ENCODE measurements at regions not wholly inside any gene's neighbourhood (a gene's known extent, or its start where the extent isn't known, plus 50 kb on each side); places are given as distances from the start of the nearest gene placed in this dataset.

- no peak for DNase-seq (ENCODE audit: low spot score)
Observed at GRCh38 chr13:40146063-40146462, 490.6 kb downstream of the COG6 start.

DNA sequence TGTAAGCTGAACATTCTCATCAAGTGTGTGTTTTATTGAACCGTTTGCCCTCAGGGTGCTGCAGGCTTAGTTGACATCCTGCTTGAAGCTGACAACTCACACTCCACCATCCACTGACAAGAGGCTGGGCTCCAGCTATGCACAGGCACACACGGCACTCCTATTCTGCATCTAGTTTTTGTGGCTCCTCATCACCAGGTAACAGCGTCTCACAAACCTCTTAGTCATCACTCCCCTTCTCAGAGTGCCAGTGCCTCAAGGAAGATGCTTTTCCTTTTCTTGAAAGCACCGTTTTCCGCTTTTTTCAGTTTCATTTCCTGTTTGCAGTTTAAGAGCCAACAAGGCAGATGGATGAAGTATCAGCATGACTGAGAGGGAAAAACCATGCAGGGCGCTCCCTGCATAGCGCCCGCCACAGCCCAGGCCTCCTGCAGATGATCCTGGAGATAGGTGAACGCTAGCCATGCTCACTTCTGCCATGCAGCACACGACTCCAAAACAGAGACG is 491.2 kb downstream of the COG6 start:
- no peak for DNase-seq (ENCODE audit: low spot score)

- DNase-seq (ENCODE audit: low spot score) = no peak
Observed at GRCh38 chr13:40148101-40148500, 492.6 kb downstream of the COG6 start.

GRCh38 chr13:40148742-40149141 is 493.3 kb downstream of the COG6 start:
- DNase-seq (ENCODE audit: low spot score) = no peak

DNA sequence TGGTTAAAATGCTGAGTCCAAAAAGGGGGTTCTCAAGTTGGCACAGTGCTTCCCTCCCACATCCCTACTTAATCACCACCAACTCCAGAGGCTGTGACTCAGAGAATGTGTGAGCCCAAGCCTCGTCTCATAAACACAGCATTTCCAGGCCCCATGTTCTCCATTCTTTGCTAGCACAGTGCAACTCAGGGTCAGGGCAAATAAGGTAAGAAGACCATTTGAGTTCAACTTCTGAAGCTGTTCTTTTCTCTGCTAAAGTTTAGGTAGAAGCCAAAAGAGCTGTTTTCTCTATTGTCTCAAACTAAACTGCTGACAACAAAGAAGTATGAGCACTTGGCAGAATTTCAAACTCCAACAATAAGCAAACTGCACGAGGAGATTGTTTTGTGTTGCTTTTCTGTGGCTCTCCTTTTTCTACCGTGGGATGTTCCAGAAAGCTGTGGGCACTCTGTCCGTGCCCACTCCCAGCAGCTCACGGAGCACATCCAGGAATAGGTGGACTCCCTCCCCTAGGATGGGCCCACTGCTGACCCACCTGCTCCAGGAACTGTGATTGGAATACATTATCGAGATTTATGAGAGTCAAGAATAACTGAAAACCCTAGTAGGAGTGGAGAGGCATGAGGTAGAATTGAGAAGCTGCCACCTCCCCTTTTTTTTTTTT is 494.3 kb downstream of the COG6 start:
- DNase-seq (ENCODE audit: low spot score) = peak; percentile 83

DNA sequence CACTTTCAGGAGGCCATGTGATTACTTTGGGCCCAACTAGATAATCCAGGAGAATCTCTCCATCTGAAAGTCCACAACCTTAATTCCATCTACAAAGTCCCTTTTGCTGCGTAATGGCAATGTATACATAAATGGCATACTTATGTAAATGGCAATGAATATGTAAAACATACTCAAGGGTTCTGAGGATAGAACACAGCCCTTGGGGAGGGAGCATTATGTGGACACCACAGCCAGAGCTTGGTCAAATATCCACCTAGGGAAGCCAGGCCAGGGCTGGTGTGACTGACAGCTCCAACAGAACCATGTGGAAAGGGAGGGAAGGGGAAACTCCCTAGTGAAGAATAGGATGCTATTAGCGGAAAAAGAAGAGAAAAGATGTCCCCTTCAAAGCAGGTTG is 496.2 kb downstream of the COG6 start:
- no peak for DNase-seq (ENCODE audit: low spot score)

DNA sequence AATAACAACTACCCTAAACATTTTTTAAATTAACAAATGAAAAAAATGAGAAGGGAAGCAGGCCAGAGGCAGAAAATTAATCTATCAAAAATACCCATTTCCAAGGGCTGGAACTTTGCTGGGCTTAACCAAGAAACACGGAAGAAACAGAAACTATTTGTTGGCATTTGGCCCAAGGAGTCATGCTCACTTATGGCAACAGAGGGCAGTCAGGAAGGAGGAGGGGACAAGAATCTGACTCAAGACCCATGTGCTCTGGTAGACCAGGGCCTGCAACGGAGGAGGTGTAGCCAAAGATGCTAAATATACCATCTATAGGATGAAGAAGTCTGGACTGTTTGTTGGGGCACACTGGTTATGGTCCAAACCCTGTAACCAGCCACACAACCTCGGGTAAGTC is 496.7 kb downstream of the COG6 start:
- peak; percentile 71 for DNase-seq (ENCODE audit: low spot score)

GRCh38 chr13:40152922-40153321 is 497.5 kb downstream of the COG6 start:
- no peak for DNase-seq (ENCODE audit: low spot score)

- DNase-seq (ENCODE audit: low spot score) = no peak
Observed at GRCh38 chr13:40153516-40153915, 498.1 kb downstream of the COG6 start.

- no peak for DNase-seq (ENCODE audit: low spot score)
Observed at GRCh38 chr13:40155201-40155600, 499.7 kb downstream of the COG6 start.

GRCh38 chr13:40158218-40158617 is 502.8 kb downstream of the COG6 start:
- DNase-seq (ENCODE audit: low spot score) = no peak

GRCh38 chr13:40158757-40159156 is 503.3 kb downstream of the COG6 start:
- no peak for DNase-seq (ENCODE audit: low spot score)

GRCh38 chr13:40159736-40160135 is 504.3 kb downstream of the COG6 start:
- DNase-seq (ENCODE audit: low spot score) = no peak

- no peak for DNase-seq (ENCODE audit: low spot score)
Observed at GRCh38 chr13:40160618-40161350, 505.3 kb downstream of the COG6 start.

GRCh38 chr13:40161351-40161810 is 505.1 kb downstream of the FOXO1 start:
- no peak for DNase-seq (ENCODE audit: low spot score)

DNA sequence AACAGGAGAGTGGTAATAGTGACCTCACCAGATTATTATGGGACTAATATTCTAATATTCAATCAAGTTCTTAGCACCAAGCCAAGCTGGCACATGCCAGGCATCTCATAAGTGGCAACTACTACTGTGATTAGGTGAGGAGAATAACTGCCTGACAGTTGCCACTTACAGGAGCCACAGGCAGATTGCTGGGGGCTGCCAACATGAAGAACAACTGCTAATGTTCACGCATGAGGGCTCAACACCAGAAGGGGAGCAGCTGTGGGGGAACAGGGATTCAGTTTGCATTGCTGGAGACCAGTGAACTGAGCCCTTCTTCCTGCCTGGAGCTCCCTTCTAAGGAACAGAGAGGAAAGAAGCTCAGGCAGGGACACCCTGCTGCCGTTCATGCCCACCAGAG is 504.5 kb downstream of the FOXO1 start:
- DNase-seq (ENCODE audit: low spot score) = no peak

DNA sequence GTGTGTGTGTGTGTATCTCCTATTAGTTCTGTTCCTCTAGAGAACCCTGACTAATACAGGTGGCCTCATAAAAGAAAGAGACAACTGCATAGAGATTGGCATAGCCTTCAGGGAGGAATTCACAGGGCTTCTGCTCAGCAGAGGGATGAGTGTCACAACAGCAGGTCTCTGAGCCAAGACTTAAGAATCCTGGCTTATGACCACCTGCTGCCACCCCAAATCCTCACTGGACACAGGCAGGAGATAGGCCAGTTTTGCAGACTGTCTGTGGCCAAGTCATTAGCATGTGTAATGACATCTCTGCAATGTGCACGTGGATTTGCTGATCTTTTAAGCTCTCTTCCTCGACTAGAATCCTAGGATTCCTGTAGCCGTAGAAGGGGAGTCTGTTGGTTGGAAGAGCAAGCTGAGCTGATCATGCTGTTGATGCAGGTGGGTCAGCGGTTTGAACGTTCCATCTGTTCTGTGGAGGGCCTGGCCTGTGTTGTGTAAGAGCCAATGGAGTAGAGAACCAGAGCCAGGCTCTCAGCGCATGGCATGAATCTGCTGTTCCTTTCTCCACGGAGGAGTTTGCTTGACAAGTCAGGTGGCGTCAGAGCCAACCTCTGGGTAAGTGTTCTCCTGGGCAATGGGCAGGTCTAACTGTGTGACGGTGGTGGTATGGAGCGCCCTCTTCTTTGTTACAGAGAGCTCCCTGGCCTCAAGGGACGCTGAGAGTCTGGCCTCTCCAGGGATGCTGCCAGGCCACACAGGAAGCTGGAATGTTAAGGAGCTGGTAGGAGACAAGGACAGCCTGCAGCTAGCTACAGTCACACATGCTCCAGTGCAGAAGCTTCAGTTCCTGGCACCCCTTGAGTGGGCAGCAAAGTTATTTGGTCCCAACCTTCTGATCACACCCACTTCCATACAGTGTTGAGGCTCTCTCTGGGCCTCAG is 503.1 kb downstream of the FOXO1 start:
- no peak for DNase-seq (ENCODE audit: low spot score)

GRCh38 chr13:40164133-40164532 is 502.3 kb downstream of the FOXO1 start:
- peak; percentile 44 for DNase-seq (ENCODE audit: low spot score)

DNA sequence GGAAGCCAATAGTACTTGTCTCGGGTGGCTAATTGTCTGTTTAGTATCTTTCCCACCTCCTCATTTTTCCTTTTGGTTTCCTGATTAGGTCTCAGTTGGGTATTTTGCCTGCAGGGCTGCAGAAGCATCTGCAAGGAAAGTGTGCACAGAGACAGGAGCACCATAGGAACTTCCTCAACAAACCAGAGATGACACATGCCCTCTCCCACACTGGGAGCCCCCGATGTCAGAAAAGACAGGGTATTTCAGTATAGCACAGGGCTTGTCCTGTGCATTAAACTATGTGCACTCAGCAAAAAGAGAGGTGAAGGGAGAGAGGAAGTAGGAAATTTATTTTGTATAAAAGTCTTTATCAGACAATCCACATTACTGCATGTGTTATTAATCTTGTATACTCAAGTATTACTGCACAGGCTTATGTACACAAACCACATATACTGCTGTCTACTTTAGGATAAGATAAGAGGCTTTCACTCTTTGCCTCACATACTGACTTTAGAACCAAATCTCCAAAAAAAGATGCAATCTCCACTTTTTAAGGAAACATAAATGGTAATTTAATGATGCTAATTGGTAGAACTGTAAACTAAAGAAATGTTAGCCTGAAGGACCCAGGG is 501.0 kb downstream of the FOXO1 start:
- no peak for DNase-seq (ENCODE audit: low spot score)

DNA sequence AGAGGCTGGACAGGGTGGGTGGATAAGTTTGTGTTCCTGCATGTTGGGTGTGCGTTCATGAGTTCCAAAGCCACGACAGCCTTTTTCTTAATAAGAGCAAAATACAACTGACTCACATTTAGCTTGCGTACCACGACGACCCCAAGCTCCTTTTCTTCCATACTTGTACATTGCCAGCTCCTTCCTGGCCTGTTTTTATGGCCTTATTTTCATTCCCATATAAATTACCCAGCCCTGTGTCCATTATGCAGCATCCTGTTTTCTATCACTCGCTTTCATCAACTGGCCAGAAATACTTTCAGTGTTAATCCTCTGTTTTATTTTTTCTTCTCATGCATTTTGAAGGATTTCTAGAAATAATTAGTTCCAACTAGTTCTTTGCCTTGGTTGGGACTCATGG is 499.1 kb downstream of the FOXO1 start:
- DNase-seq (ENCODE audit: low spot score) = no peak

DNA sequence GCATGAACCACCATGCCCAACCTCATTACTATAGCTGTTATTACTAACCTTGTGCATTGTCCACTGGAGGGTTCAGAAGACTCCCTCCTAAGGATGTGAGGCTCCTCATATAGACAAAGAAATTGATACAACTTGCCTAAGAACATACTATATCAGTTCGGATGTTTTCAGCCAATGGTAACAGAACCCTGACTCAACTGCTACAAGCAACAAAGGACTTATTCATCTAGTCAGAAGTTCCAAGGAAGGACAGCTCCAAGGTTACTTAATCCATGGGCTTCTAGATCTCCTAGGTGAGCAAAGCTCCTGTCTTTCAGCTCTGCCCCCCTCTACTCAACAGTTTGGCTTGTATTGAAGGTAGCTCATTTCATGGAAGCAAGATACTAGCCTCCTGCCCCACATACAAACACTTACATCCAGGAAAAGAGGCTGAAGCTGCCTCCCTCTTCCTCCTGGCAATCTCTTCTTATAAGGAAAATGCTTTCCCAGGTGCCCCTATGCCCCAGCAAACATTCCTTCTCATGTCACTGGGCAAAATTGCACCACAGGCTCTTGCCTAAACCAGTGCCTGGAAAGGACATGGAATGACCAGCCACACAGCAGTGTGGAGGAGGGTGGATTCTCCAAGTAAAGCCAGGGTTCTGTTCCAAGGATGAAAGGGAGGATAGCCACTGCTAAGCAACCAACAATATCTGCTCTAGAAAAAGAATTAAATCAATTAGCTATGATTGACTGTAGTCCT is 497.8 kb downstream of the FOXO1 start:
- DNase-seq (ENCODE audit: low spot score) = no peak
